HL-60/S4 (cell line): ENCODE measurements at regions not wholly inside any gene's neighbourhood (a gene's known extent, or its start where the extent isn't known, plus 50 kb on each side); places are given as distances from the start of the nearest gene placed in this dataset.

ENCODE experiments used
- in situ Hi-C: fragments of 300-500 bp; cut with MboI; formaldehyde crosslinking; loops from 2 replicates; pipeline ENCODE4 v1.14.3; 2022; ENCODE audit warnings: low sequenced_read_pairs

- in situ Hi-C loops = no loop called here
Observed at GRCh38 chrX:69232945-69233344, 67.7 kb upstream of the PJA1 start.

DNA sequence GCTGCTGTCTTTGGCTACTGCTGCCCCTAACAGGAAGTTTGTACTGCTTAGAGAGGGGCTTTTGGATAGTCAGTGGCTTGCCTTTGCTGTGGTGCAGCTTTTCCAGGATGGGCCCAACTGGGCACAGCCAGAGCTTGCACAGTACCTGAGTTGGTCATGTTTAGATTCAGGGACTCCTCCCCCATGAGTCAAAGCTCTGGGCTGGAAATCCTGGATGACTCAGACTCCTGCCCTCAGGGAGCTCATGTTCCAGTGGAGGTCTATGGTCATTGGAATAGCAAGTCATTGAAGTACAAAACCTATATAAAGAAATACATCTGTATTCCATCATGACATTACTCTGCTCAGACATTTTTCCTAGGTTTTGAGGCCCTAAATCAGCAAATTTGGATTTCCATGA, 66.7 kb upstream of the PJA1 start:
- in situ Hi-C loops = no loop called here

- in situ Hi-C loops = no loop called here
Observed at GRCh38 chrX:69229436-69229835, 64.2 kb upstream of the PJA1 start.

- in situ Hi-C loops = no loop called here
Observed at GRCh38 chrX:69228732-69229131, 63.5 kb upstream of the PJA1 start.

DNA sequence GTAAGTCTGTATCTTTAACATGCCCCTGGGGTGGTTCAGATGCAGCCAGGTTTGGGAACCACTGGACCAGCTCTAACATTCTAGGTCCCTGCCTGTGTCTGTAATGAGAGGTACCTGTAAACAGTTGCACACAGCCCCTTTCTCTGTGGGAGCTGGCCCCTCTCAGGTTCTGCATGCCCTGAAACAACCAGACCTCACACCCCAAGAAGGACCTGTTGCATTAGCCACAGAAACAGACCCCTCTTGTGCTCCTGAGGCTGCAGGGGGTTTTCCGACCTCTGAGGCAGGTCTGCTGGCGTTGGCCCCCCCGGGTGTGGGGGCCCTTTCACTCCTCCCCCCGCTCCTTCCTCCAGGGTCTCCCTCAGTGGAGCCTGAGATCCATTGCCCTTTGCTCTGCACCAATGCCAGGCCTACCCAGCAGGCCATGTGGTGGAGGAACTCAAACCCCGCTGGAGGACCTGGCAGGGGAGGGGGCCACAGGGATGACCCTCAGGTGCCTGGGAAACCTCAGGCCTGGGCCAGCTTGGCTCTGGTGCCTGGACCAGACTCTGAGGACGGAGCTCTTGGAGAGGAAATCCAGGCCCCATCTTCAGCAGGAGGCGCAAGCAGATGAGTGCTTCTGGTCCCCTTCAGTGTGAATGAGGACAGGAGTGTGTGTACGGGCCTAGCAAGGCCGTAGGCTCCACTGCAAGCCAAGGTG, 61.4 kb upstream of the PJA1 start:
- in situ Hi-C loops = no loop called here

GRCh38 chrX:69222103-69223090, 57.1 kb upstream of the PJA1 start:
- in situ Hi-C loops = loop anchor here (25.0 kb wide), 1 partner anchor 385 kb away; the partner anchor contains the start of gene EFNB1

DNA sequence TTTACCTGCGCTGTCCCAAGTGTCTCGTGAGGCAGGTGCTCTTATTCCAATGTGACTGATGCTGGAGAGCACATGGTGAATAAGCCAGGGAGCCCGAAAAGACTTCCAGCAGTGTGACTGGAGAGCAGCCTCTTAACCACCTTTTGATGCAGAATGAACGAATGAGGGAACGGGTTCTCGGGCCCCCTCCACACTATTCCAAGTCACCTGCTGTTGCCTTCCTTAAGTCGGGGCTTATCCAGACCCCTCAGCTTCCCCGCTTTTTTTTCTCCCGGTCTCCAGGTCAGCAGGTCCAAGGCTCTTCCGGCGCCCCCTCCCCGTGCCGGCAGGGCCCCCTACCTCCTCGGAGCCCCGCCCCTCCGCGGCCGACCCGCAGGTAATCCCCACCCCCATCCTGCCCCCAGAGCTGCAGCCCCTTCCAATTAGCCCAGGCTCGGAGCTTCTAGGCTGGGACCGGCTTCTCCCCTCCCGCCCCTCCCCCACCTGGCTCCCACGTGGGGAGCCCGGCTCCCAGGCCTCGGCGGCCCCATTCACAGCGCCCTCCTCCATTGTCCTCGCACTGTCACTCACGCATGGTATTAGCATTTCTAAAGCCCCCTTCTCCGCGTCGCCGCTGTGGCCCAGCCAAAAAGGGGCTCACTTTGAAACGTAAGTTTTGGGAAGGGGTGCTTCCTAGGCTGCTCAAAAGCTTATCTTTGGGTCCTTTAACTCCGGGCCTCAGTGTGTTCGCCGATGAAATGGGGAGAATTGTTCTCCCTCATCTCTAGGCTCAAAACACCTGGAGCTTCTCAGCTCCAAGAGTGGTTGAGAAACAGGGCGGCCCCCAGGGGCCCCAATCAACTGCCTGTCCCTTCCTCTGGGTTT, 56.2 kb upstream of the PJA1 start:
- in situ Hi-C loops = loop anchor here (25.0 kb wide), 1 partner anchor 384 kb away; the partner anchor contains the start of gene EFNB1

DNA sequence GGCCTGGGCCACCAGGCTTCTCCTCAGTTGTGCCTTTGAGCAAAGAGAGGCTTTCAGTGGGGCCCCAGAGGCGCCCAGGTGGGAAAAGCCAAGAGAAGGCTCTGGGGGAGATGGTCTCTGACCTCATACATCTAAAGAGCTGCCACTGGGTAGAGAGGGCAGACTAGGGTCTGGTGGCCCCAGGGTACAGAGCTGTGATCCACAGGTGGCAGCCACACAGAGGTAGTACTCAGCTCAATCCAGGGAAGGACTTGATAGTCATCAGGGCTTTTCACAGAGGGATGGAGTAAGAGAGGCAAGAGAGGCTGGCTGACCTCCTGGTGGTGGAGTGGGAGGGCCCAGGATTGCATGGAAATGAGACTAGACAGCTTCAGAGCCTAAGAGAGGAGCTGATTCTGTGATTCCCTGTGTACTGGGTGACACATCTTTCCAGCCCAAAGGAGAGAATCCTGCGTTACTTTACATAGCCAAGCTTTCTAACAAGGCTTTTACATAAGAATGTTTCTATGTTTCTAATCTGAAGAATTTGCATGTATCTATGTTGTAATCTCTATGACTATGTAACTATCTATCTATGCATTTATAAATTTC, 53.2 kb upstream of the PJA1 start:
- in situ Hi-C loops = loop anchor here (25.0 kb wide), 1 partner anchor 381 kb away; the partner anchor contains the start of gene EFNB1

DNA sequence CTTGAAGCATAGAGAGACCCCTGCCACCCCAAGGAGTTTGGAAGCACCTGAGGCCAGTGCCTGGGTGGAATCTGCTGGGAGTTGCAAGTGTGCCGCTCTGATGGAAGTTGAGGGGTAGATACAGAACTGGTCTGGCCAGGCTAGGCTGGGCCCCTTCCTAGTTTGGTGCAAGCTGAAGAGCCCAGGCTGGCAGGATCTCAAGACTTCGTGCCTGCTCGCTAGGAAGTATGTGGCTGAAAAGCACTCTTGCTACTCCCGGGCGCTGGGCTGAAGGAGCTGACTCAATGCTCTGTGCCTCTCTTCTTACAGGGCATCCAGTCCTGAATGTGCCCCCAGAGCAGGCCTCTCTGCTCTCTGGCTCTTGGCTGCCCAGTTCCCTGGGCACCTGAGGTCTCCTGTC, 51.7 kb upstream of the PJA1 start:
- in situ Hi-C loops = loop anchor here (25.0 kb wide), 1 partner anchor 380 kb away; the partner anchor contains the start of gene EFNB1

DNA sequence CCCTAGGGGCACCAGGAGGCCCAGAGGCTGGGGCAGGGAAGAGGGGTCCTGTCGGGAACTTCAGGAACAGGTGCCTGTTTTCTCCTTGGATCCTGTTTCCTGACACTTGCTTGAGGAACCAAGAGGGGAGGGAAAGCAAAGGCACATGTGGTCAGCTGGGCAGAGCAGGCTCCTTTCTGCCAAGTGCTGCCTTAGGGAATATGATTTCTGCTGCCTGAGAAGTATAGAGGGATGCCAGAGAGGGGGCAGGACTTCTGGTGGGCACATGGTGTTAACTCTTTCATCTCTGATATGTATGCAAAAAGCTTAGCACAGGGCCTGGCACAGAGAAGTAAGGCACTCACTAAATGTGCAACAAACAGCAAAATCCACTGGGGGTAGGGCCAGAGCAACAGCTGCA, 51.2 kb upstream of the PJA1 start:
- in situ Hi-C loops = loop anchor here (25.0 kb wide), 1 partner anchor 379 kb away; the partner anchor contains the start of gene EFNB1

- in situ Hi-C loops = loop anchor here (25.0 kb wide), 1 partner anchor 378 kb away; the partner anchor contains the start of gene EFNB1
Observed at GRCh38 chrX:69215161-69215875, 50.1 kb upstream of the PJA1 start.
